ENCODE measurements at regions not wholly inside any gene's neighbourhood (a gene's known extent, or its start where the extent isn't known, plus 50 kb on each side); places are given as distances from the start of the nearest gene placed in this dataset.
"Not testable (repeated sequence)": the region's sequence is repeated elsewhere in the genome, so short reads cannot be mapped to it uniquely, and the experiment has no call there.

DNA sequence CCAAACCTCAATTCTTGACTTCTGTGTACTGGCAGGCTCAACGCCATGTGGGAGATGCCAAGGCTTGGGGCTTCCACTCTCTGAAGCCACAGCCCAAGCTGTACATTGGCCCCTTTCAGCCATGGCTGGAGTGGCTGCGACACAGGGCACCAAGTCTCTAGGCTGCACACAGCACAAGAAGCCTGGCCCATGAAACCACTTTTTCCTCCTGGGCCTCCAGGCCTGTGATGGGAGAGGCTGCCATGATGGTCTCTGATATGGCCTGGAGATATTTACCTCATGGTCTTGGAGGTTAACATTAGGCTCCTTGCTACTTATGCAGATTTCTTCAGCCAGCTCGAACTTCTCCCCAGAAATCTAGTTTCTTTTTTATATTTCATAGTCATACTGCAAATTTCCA is 724.1 kb downstream of the RNF144A start:
- DNase-seq (ENCODE audit: low spot score): not testable (repeated sequence)

- no peak for DNase-seq (ENCODE audit: low spot score)
Measured at GRCh38 chr2:7646024-7646423, 728.8 kb downstream of the RNF144A start.

DNA sequence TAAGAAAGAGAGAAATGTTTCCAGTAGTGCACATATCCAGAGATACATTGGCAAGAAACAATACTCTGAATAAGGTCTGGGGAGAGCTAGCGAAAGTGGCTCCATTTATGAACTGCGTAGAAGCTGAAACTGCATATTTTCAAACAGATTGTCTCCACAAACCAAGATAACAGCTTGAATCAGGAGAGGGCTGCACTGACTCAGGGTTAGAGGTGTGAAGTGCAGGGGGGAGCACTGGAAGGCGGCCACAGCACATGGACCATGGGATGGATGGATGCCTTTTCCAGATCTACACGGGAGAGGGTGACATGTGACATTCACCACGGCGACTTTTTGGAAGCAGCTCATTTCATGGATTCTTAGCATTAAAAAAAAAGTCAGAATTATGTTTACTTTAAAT is 729.4 kb downstream of the RNF144A start:
- DNase-seq (ENCODE audit: low spot score): no peak

DNA sequence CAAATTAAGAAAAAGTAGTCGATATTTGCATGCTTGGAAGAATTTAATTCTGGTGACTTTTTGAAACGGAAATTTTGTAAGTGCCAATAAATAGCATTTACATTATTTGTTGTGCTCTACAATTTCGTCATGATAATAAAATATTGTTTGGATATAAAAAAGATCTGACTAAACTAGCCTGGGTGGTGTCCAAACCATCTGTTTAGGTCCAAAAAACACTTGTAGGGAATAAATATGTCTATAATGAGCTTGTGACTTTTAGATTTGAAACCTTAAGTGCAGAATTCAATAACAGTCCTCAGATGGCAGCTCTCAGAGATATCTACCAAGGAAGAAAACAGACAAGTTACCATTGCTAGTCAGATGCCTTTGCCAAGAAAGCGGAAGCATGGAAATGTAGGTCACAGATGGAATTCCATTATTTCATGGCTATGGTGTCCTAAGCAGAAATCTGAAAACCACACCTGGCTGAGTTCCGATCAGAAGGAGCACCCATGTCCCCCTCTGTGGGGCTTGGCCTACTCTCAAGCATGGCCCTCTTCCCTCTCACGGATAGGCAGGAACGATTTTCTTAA is 731.1 kb downstream of the RNF144A start:
- DNase-seq (ENCODE audit: low spot score): no peak

DNA sequence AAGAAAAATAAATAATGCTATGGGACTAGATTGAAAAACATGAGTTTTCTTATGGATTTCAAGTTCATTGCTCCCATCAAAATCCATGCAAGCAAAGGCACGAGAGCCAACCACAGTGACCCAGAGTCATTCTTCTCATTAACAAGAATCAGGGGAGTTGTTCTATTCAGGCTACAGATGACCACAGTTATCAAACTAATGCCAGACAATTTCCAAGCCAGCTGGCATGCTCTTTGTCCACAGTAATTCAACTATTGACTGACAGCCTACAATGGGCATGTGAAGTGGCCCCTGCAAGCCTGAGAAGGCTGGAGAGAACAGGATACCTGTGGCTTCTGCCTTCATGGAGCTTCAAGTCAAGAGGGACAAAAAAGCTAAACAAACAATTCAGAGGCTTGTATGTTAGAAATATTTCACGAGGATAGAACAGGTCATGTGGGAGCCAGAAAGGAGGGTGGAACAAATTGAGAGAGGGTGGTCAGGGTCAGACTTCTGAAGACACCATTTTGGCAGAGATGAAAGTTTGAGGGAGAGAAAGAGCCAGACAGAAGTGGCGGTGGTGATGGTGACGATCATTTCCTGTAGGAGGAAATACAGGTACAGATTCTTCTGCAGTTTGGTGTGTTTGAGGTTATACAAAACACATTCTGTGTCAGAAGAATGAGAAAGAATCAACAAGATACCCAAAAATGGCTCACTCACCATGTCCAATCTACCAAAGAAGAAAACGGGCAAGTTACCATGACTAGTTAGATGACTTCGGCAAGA is 732.4 kb downstream of the RNF144A start:
- no peak for DNase-seq (ENCODE audit: low spot score)

- DNase-seq (ENCODE audit: low spot score): no peak
Measured at GRCh38 chr2:7653617-7654016, 736.4 kb downstream of the RNF144A start.

DNA sequence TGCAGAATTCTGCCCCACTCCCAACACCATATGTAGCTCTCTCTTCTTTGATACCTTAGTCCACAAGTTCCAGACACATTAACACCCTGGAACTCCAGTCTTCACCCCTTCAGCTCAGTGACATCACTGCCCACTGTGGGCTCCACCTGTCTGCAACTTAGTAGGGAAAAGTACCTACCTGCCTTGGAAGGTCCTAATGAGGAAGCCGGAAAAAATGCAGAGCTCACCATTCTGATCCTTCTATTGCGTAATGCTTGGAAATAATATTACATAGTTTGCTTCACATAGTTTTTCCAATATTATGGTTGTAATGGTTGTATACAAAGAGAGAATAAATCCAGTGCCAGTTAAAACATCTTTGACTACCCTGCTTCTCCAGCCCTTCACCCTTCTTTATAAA is 738.4 kb downstream of the RNF144A start:
- DNase-seq (ENCODE audit: low spot score): no peak

DNA sequence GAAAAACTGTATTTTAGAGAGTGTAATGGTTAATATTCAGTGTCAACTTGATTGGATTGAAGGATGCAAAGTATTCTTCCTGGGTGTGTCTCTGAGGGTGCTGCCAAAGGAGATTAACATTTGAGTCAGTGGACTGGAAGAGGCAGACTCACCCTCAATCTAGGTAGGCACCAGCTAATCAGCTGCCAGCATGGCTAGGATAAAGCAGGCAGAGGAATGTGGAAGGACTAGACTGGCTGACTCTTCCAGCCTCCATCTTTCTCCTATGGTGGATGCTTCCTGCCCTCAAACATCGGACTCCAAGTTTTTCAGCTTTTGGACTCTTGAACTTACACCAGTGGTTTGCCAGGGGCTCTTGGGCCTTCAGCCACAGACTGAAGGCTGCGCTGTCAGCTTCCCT is 740.3 kb downstream of the RNF144A start:
- DNase-seq (ENCODE audit: low spot score): not testable (repeated sequence)

GRCh38 chr2:7658486-7658885 is 741.3 kb downstream of the RNF144A start:
- DNase-seq (ENCODE audit: low spot score): no peak

GRCh38 chr2:7660816-7661215 is 743.6 kb downstream of the RNF144A start:
- no peak for DNase-seq (ENCODE audit: low spot score)

- no peak for DNase-seq (ENCODE audit: low spot score)
Measured at GRCh38 chr2:7661502-7661901, 744.3 kb downstream of the RNF144A start.

DNA sequence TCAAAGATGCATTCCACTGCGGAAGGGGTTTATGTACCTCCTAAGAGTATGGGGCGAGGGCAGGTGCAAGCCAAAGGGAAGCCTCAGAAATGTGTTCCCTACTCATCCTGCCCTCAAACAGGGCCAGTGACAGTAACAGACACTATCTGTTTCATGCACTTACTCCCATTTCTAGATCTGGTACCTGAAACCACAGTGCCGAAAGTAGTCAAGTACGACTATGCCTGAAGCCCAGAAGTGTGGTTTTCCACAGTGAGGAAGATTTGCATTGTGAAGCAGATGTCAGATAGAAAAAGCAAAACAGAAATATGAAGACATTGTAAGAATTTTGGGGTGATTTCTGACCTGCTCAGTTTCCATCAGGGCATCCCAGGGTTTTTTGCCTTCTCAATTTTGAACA is 748.7 kb downstream of the RNF144A start:
- DNase-seq (ENCODE audit: low spot score): no peak

- no peak for DNase-seq (ENCODE audit: low spot score)
Measured at GRCh38 chr2:7666596-7667259, 749.5 kb downstream of the RNF144A start.

GRCh38 chr2:7667260-7667757 is 750.1 kb downstream of the RNF144A start:
- DNase-seq (ENCODE audit: low spot score): no peak

- no peak for DNase-seq (ENCODE audit: low spot score)
Measured at GRCh38 chr2:7670905-7671641, 753.9 kb downstream of the RNF144A start.

- DNase-seq (ENCODE audit: low spot score): peak; percentile 57
Measured at GRCh38 chr2:7672027-7672684, 754.9 kb downstream of the RNF144A start.

- DNase-seq (ENCODE audit: low spot score): no peak
Measured at GRCh38 chr2:7672685-7673071, 755.5 kb downstream of the RNF144A start.

DNA sequence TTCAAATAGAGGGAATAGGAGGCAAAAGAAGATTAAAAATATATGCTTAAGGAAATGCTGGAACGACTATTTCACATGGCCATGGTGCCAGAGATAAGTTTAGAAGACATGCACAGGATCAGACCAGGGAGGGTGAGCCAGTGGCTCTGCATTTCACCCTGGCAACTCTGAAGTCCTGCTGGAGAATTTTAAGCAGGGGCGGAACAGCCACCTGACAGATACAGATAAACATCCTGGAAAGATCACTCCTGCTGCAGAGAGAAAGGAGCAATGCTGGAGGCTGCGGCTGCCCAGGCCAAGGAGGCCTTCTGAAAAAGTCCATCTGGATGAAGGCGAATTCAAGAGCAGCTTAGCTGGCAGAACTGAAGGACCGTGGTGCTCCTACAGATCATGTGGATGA is 755.9 kb downstream of the RNF144A start:
- no peak for DNase-seq (ENCODE audit: low spot score)

DNA sequence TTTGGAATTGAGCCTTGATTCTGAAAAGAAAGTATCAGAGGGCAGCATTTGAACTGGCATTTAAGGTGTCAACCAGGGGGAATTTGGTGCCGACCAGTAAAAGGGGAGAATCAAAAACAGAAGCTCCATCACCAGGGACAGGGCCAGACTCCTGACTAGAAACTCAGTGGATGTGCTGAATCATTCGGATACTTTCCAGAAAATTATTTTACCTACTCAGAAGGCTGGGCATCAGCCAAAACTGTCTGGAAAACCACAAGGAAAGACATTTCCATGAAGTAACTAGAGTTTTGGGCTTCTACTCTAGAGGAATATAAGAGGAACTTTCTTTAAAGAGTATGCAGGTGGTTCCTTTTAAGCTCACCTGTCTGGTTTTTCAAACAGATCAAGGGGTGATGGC is 756.6 kb downstream of the RNF144A start:
- DNase-seq (ENCODE audit: low spot score): no peak

- DNase-seq (ENCODE audit: low spot score): no peak
Measured at GRCh38 chr2:7674606-7675005, 757.4 kb downstream of the RNF144A start.

GRCh38 chr2:7676714-7677113 is 759.5 kb downstream of the RNF144A start:
- no peak for DNase-seq (ENCODE audit: low spot score)

GRCh38 chr2:7681881-7682461 is 764.8 kb downstream of the RNF144A start:
- peak; percentile 25 for DNase-seq (ENCODE audit: low spot score)
